ENCODE measurements at regions not wholly inside any gene's neighbourhood (a gene's known extent, or its start where the extent isn't known, plus 50 kb on each side); places are given as distances from the start of the nearest gene placed in this dataset.

- Histone ChIP-seq H3K4me1 (ENCODE audit: control insufficient read depth, insufficient read depth, low read length) (peaks cover 10% of the 10 kb centered on the region; the same call in 1 of the 2 replicates), H3K27me3 (ENCODE audit: control insufficient read depth, insufficient read depth, low read length) (no peaks in the 10 kb centered on the region), H3K27ac (ENCODE audit: low read depth, low read length) (no peak overlapping the region), H3K9ac (ENCODE audit: low read depth, low read length) (no peak overlapping the region), H3K9me3 (ENCODE audit: control insufficient read depth, insufficient read depth, low read length) (no peaks in the 10 kb centered on the region), H3K36me3 (ENCODE audit: control insufficient read depth, insufficient read depth, low read length) (no peaks in the 10 kb centered on the region), H3K4me3 (ENCODE audit: low read depth, low read length) (no peak overlapping the region)
Measured at GRCh38 chr4:162366146-162366545, 202.3 kb upstream of the FSTL5 start.

GRCh38 chr4:162364651-162365050, 200.9 kb upstream of the FSTL5 start:
- Histone ChIP-seq H3K9me3 (ENCODE audit: control insufficient read depth, insufficient read depth, low read length) (no peaks in the 10 kb centered on the region), H3K4me3 (ENCODE audit: low read depth, low read length) (no peak overlapping the region), H3K27me3 (ENCODE audit: control insufficient read depth, insufficient read depth, low read length) (no peaks in the 10 kb centered on the region), H3K4me1 (ENCODE audit: control insufficient read depth, insufficient read depth, low read length) (peaks cover 10% of the 10 kb centered on the region; the same call in 1 of the 2 replicates), H3K9ac (ENCODE audit: low read depth, low read length) (no peak overlapping the region), H3K27ac (ENCODE audit: low read depth, low read length) (no peak overlapping the region), H3K36me3 (ENCODE audit: control insufficient read depth, insufficient read depth, low read length) (no peaks in the 10 kb centered on the region)

- Histone ChIP-seq H3K9ac (ENCODE audit: low read depth, low read length) (no peak overlapping the region), H3K4me3 (ENCODE audit: low read depth, low read length) (no peak overlapping the region), H3K27ac (ENCODE audit: low read depth, low read length) (no peak overlapping the region), H3K27me3 (ENCODE audit: control insufficient read depth, insufficient read depth, low read length) (no peaks in the 10 kb centered on the region), H3K4me1 (ENCODE audit: control insufficient read depth, insufficient read depth, low read length) (peaks cover 10% of the 10 kb centered on the region; the same call in 1 of the 2 replicates), H3K36me3 (ENCODE audit: control insufficient read depth, insufficient read depth, low read length) (no peaks in the 10 kb centered on the region), H3K9me3 (ENCODE audit: control insufficient read depth, insufficient read depth, low read length) (no peaks in the 10 kb centered on the region)
Measured at GRCh38 chr4:162360369-162361149, 196.8 kb upstream of the FSTL5 start.

- no peaks in the 10 kb centered on the region for H3K4me1 ChIP-seq (ENCODE audit: control insufficient read depth, insufficient read depth, low read length)
- H3K36me3 ChIP-seq (ENCODE audit: control insufficient read depth, insufficient read depth, low read length): no peaks in the 10 kb centered on the region
- no peak overlapping the region for H3K4me3 ChIP-seq (ENCODE audit: low read depth, low read length)
- no peaks in the 10 kb centered on the region for H3K9me3 ChIP-seq (ENCODE audit: control insufficient read depth, insufficient read depth, low read length)
- no peak overlapping the region for H3K9ac ChIP-seq (ENCODE audit: low read depth, low read length)
- H3K27me3 ChIP-seq (ENCODE audit: control insufficient read depth, insufficient read depth, low read length): no peaks in the 10 kb centered on the region
- H3K27ac ChIP-seq (ENCODE audit: low read depth, low read length): no peak overlapping the region
Measured at GRCh38 chr4:162356181-162356580, 192.4 kb upstream of the FSTL5 start.

- H3K9me3 ChIP-seq (ENCODE audit: control insufficient read depth, insufficient read depth, low read length): no peaks in the 10 kb centered on the region
- H3K4me3 ChIP-seq (ENCODE audit: low read depth, low read length): no peak overlapping the region
- H3K36me3 ChIP-seq (ENCODE audit: control insufficient read depth, insufficient read depth, low read length): no peaks in the 10 kb centered on the region
- no peak overlapping the region for H3K27ac ChIP-seq (ENCODE audit: low read depth, low read length)
- no peaks in the 10 kb centered on the region for H3K4me1 ChIP-seq (ENCODE audit: control insufficient read depth, insufficient read depth, low read length)
- no peak overlapping the region for H3K9ac ChIP-seq (ENCODE audit: low read depth, low read length)
- H3K27me3 ChIP-seq (ENCODE audit: control insufficient read depth, insufficient read depth, low read length): no peaks in the 10 kb centered on the region
Measured at GRCh38 chr4:162352580-162353107, 188.8 kb upstream of the FSTL5 start.

GRCh38 chr4:162350331-162350730, 186.5 kb upstream of the FSTL5 start:
- no peaks in the 10 kb centered on the region for H3K27me3 ChIP-seq (ENCODE audit: control insufficient read depth, insufficient read depth, low read length)
- no peak overlapping the region for H3K4me3 ChIP-seq (ENCODE audit: low read depth, low read length)
- H3K36me3 ChIP-seq (ENCODE audit: control insufficient read depth, insufficient read depth, low read length): no peaks in the 10 kb centered on the region
- H3K9ac ChIP-seq (ENCODE audit: low read depth, low read length): no peak overlapping the region
- H3K9me3 ChIP-seq (ENCODE audit: control insufficient read depth, insufficient read depth, low read length): no peaks in the 10 kb centered on the region
- H3K27ac ChIP-seq (ENCODE audit: low read depth, low read length): no peak overlapping the region
- no peaks in the 10 kb centered on the region for H3K4me1 ChIP-seq (ENCODE audit: control insufficient read depth, insufficient read depth, low read length)

- Histone ChIP-seq H3K27ac (ENCODE audit: low read depth, low read length) (no peak overlapping the region), H3K9me3 (ENCODE audit: control insufficient read depth, insufficient read depth, low read length) (no peaks in the 10 kb centered on the region), H3K9ac (ENCODE audit: low read depth, low read length) (no peak overlapping the region), H3K4me1 (ENCODE audit: control insufficient read depth, insufficient read depth, low read length) (no peaks in the 10 kb centered on the region), H3K4me3 (ENCODE audit: low read depth, low read length) (no peak overlapping the region), H3K36me3 (ENCODE audit: control insufficient read depth, insufficient read depth, low read length) (no peaks in the 10 kb centered on the region), H3K27me3 (ENCODE audit: control insufficient read depth, insufficient read depth, low read length) (no peaks in the 10 kb centered on the region)
Measured at GRCh38 chr4:162349395-162349794, 185.6 kb upstream of the FSTL5 start.

GRCh38 chr4:162347842-162348213, 184.0 kb upstream of the FSTL5 start:
- Histone ChIP-seq H3K27ac (ENCODE audit: low read depth, low read length) (no peak overlapping the region), H3K9ac (ENCODE audit: low read depth, low read length) (no peak overlapping the region)

GRCh38 chr4:162347156-162347841, 183.5 kb upstream of the FSTL5 start:
- H3K27ac ChIP-seq (ENCODE audit: low read depth, low read length): no peak overlapping the region
- no peak overlapping the region for H3K9ac ChIP-seq (ENCODE audit: low read depth, low read length)
- H3K27me3 ChIP-seq (ENCODE audit: control insufficient read depth, insufficient read depth, low read length): no peaks in the 10 kb centered on the region
- H3K36me3 ChIP-seq (ENCODE audit: control insufficient read depth, insufficient read depth, low read length): no peaks in the 10 kb centered on the region
- no peaks in the 10 kb centered on the region for H3K4me1 ChIP-seq (ENCODE audit: control insufficient read depth, insufficient read depth, low read length)
- H3K4me3 ChIP-seq (ENCODE audit: low read depth, low read length): no peak overlapping the region
- no peaks in the 10 kb centered on the region for H3K9me3 ChIP-seq (ENCODE audit: control insufficient read depth, insufficient read depth, low read length)

More at GRCh38 chr4:162347842-162348213, 184.0 kb upstream of the FSTL5 start:
- Histone ChIP-seq H3K36me3 (ENCODE audit: control insufficient read depth, insufficient read depth, low read length) (no peaks in the 10 kb centered on the region), H3K4me1 (ENCODE audit: control insufficient read depth, insufficient read depth, low read length) (no peaks in the 10 kb centered on the region), H3K27me3 (ENCODE audit: control insufficient read depth, insufficient read depth, low read length) (no peaks in the 10 kb centered on the region), H3K4me3 (ENCODE audit: low read depth, low read length) (no peak overlapping the region), H3K9me3 (ENCODE audit: control insufficient read depth, insufficient read depth, low read length) (no peaks in the 10 kb centered on the region)

GRCh38 chr4:162343967-162344366, 180.2 kb upstream of the FSTL5 start:
- Histone ChIP-seq H3K27me3 (ENCODE audit: control insufficient read depth, insufficient read depth, low read length) (no peaks in the 10 kb centered on the region), H3K9ac (ENCODE audit: low read depth, low read length) (no peak overlapping the region), H3K4me3 (ENCODE audit: low read depth, low read length) (no peak overlapping the region), H3K4me1 (ENCODE audit: control insufficient read depth, insufficient read depth, low read length) (no peaks in the 10 kb centered on the region), H3K36me3 (ENCODE audit: control insufficient read depth, insufficient read depth, low read length) (no peaks in the 10 kb centered on the region), H3K9me3 (ENCODE audit: control insufficient read depth, insufficient read depth, low read length) (no peaks in the 10 kb centered on the region), H3K27ac (ENCODE audit: low read depth, low read length) (no peak overlapping the region)

GRCh38 chr4:162341533-162341932, 177.7 kb upstream of the FSTL5 start:
- Histone ChIP-seq H3K36me3 (ENCODE audit: control insufficient read depth, insufficient read depth, low read length) (no peaks in the 10 kb centered on the region), H3K9me3 (ENCODE audit: control insufficient read depth, insufficient read depth, low read length) (no peaks in the 10 kb centered on the region), H3K27me3 (ENCODE audit: control insufficient read depth, insufficient read depth, low read length) (no peaks in the 10 kb centered on the region), H3K4me1 (ENCODE audit: control insufficient read depth, insufficient read depth, low read length) (no peaks in the 10 kb centered on the region), H3K27ac (ENCODE audit: low read depth, low read length) (no peak overlapping the region), H3K9ac (ENCODE audit: low read depth, low read length) (no peak overlapping the region), H3K4me3 (ENCODE audit: low read depth, low read length) (no peak overlapping the region)

All from HUES48 (cell line).